GM13976 (cell line): ENCODE measurements at regions not wholly inside any gene's neighbourhood (a gene's known extent, or its start where the extent isn't known, plus 50 kb on each side); places are given as distances from the start of the nearest gene placed in this dataset.

Experiments
- DNase-seq: peaks from one replicate; pipeline ENCODE4 v3.0.0; 2012; ENCODE audit warnings: low spot score
- CTCF ChIP-seq: IDR thresholded peaks from 2 replicates; pipeline ENCODE4 v1.5.1; 2012; ENCODE audit warnings: borderline replicate concordance, mild to moderate bottlenecking; ENCODE audit not compliant: insufficient read depth; ENCODE audit errors: extremely low read depth, missing control alignments, control extremely low read depth
- in situ Hi-C: fragments of 300-500 bp; cut with MboI; formaldehyde crosslinking; loops from one replicate; pipeline ENCODE4 v1.12.0; 2022; ENCODE audit warnings: low sequenced_read_pairs, mixed read lengths, inconsistent platforms; ENCODE audit not compliant: unreplicated experiment

- TF ChIP-seq CTCF: no peak
- in situ Hi-C loops: no loop called here
- DNase-seq: no peak
Observed at GRCh38 chr7:84469034-84469433, 274.4 kb upstream of the SEMA3A start.

- in situ Hi-C loops: no loop called here
- no peak for TF ChIP-seq CTCF
Observed at GRCh38 chr7:84462259-84462658, 267.7 kb upstream of the SEMA3A start.

GRCh38 chr7:84461093-84461492, 266.5 kb upstream of the SEMA3A start:
- DNase-seq: no peak
- in situ Hi-C loops: no loop called here
- TF ChIP-seq CTCF: no peak

More at GRCh38 chr7:84462259-84462658, 267.7 kb upstream of the SEMA3A start:
- no peak for DNase-seq

GRCh38 chr7:84455788-84456187, 261.2 kb upstream of the SEMA3A start:
- no peak for TF ChIP-seq CTCF
- DNase-seq: no peak
- in situ Hi-C loops: no loop called here

DNA sequence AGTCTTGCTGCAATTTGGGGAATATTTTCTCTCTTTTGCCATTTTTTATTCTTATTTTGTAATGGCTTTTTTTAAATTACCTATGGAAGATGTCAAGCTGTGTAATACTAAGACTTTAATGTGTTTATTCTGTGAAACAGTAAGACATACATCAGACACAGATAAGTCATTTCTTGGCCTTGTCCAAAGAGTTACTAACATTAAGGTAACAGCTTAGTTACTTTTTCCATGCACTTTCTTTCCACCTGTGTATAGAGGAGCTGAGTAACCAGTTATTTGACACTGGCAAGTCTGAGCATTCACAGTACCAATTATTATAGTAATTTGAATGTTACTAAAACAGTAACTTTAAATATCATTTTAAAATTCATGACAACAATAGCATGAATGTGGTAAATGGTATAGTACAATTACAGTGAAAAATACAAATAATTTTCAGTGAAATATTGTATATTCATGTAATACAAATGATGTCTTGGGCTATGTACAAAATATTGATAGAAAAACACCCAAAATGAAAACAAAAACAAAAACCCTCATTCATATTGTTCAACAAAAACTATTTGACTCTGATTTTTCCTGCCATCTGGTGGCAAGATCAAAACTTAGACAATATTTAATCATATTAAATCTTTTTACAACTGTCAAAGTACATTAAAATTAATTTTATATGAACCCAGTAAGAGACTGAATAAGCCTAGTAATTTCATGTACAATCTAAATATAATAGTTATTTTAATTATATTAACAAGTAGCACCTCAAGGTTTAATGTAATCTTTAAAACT, 259.8 kb upstream of the SEMA3A start:
- DNase-seq: no peak
- in situ Hi-C loops: no loop called here
- no peak for TF ChIP-seq CTCF

- no peak for DNase-seq
- no peak for TF ChIP-seq CTCF
- in situ Hi-C loops: no loop called here
Observed at GRCh38 chr7:84452618-84453017, 258.0 kb upstream of the SEMA3A start.
